GM21381 (cell line): ENCODE measurements at regions not wholly inside any gene's neighbourhood (a gene's known extent, or its start where the extent isn't known, plus 50 kb on each side); places are given as distances from the start of the nearest gene placed in this dataset.

ENCODE experiments used
- ATAC-seq: cut with Tn5 transposase; IDR thresholded peaks from one replicate; pipeline ENCODE4 v1.9.1; 2021; ENCODE audit warnings: mild to moderate bottlenecking, moderate library complexity; ENCODE audit not compliant: unreplicated experiment

GRCh38 chr5:54624805-54625568 lies 107.4 kb downstream of the SNX18 start:
- no peak for ATAC-seq

DNA sequence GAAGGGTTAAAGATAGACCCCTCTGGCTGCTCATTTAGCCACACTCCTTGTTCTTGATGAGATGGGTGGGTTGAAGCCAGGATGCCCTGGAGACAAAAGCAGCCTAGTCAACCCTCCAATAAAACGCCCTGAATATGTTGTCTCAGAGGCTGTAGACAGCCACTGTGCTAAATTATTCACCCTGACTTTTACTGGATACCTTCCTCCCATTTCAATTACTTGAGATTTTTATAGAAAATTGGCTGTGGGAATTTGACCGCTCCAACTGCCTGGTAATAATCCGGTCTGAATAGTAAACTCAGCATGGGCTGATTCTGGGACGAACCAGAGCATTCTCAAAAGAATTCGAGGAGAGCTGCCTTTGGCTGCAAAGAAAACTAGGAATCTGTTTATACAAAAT lies 104.2 kb downstream of the SNX18 start:
- no peak for ATAC-seq

GRCh38 chr5:54621048-54621447 lies 103.5 kb downstream of the SNX18 start:
- no peak for ATAC-seq

GRCh38 chr5:54620141-54620933 lies 102.8 kb downstream of the SNX18 start:
- ATAC-seq = no peak

GRCh38 chr5:54619731-54620130 lies 102.2 kb downstream of the SNX18 start:
- ATAC-seq = no peak

- no peak for ATAC-seq
Observed at GRCh38 chr5:54616518-54617220, 99.1 kb downstream of the SNX18 start.

DNA sequence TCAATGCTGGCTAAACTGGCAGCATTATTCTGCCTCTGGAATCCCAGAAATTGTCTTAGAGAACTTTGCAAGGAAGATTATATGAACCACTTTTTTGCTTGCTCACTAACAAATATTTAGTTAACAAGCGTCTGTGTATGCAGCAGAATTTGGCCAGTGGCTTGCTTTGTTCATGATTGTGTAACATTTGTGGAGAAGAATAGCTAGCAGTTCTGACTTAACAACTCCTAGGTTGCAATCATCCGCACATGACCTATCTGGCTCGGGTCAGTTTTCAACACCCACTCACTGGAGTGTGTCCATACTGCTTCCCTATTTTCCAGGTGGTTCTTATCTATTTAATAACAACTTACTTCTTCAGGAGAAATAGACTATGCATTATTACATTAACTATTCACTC lies 98.5 kb downstream of the SNX18 start:
- no peak for ATAC-seq

GRCh38 chr5:54615381-54615780 lies 97.8 kb downstream of the SNX18 start:
- ATAC-seq = no peak

- ATAC-seq = no peak
Observed at GRCh38 chr5:54612711-54613110, 95.2 kb downstream of the SNX18 start.

GRCh38 chr5:54611290-54611951 lies 93.9 kb downstream of the SNX18 start:
- no peak for ATAC-seq

DNA sequence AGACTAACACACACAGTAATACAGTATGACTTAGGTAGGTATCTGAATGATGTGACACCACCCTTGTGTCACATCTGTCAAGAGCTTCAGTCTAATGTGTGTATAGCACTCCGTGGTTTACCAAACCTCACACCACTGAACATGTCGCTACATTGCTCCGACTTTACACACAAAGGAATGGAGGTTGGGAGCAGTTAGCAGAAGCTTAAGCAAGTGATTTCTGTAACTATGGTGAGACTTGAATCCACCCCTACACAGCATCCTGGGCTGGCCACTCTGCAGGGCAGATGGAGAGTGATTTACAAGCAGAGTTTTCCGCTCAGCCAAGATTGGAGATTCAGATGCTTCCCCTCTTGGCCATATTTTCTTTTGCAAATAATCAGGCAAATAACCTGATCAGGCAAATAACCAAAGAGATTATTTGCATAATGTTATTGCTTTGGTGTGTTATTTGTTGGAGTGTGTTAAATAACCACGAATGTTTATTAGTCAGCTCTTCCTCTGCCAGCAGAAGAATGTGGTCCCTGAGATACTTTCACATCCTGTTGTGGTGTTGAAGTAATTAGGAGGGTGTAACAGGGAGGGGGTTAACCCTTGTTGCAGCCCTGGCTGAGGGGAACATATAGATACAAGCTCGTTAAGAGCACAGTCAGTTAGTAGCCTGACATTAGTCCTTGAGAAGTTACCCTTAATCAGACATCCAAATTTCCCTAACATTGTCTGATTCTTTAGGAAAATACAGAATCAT lies 92.8 kb downstream of the SNX18 start:
- peak; percentile 94 for ATAC-seq

DNA sequence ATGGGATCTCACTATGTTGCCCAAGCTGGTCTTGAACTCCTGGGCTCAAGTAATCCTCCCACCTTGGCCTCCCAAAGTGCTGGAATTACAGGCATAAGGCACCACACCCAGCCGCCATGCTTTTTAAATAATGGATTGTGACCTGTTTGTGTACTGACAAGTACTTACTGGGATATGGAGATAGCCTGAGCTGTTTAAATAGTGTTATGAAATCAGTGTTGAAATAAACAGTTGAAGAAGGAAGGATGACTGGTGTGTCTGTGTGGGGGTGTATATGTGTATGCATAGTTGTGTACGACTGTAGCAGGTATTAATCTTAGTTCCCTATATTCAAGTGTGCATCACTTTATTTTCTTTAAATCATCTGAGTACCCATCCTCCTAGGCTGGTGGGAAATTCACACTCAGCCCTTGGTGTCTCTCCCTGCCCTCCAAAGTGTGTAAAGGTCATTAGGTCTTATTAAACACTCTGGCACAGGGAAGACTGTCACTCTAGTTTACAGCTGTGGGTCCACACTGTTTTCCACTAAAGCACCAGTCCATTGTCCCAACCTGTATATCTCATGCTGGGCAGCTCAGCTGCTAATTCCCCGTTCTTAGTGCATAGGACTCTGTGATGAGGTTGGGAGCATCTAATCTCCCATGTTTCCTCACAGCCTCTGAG lies 91.0 kb downstream of the SNX18 start:
- ATAC-seq = no peak

GRCh38 chr5:54607006-54607405 lies 89.4 kb downstream of the SNX18 start:
- ATAC-seq = no peak

- no peak for ATAC-seq
Observed at GRCh38 chr5:54603372-54603771, 85.8 kb downstream of the SNX18 start.

DNA sequence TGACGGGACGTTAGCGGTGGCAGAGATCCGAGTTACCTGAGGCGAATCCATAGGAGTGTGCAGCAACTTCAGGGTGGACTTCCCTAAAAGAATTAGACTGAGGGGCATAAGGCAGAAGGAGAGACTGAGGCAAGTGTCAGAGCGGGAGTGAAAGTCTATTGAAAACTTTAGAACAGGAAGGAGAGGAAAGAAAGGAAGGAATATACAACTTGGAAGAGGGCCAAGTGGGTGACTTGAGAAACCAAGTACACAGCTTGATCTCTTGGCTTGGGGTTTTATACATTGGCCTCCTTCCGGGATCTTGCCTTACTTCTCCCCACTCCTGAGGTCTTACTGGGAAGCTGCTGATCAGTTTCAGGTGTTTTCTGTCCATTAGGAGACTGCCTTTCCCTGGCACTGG lies 84.9 kb downstream of the SNX18 start:
- no peak for ATAC-seq

GRCh38 chr5:54601411-54602230 lies 84.1 kb downstream of the SNX18 start:
- no peak for ATAC-seq
